GM12878 (cell line): ENCODE measurements at regions not wholly inside any gene's neighbourhood (a gene's known extent, or its start where the extent isn't known, plus 50 kb on each side); places are given as distances from the start of the nearest gene placed in this dataset.

Experiments
- ATAC-seq: fragments of 200-7000 bp; cut with Tn5 transposase; 3 replicates; pipeline ENCODE4 v1.9.1; 2020; ENCODE audit warnings: mild to moderate bottlenecking, moderate library complexity
- BruUV-seq: library from RNA; stranded (reverse); fragments of 400-500 nt; replicated peaks from 2 replicates; lab custom pipeline; 2021; lab: Mats Ljungman, UMichigan
- CTCF ChIA-PET: fragments of 300-600 bp; sonication (Branson Sonifier 250); formaldehyde crosslinking; extraction: SDS; loops from one replicate; lab custom pipeline; 2021; ENCODE audit warnings: inconsistent platforms; lab: Yijun Ruan, JAX
- POLR2A ChIA-PET: fragments of 350-600 bp; formaldehyde crosslinking; extraction: SDS; loops from one replicate; lab custom pipeline; 2021; ENCODE audit warnings: inconsistent platforms; lab: Charles Lee
- RAD21 ChIA-PET: fragments of 300-600 bp; sonication (Branson Sonifier 250); formaldehyde crosslinking; loops from one replicate; lab custom pipeline; 2023; ENCODE audit warnings: antibody characterized with exemption; ENCODE audit not compliant: unreplicated experiment; lab: Charles Lee
- SMC1A ChIA-PET: fragments of 300-600 bp; sonication (Branson Sonifier 250); formaldehyde crosslinking; loops from one replicate; lab custom pipeline; 2023; ENCODE audit not compliant: unreplicated experiment, uncharacterized antibody; lab: Charles Lee
- DNase-seq: peaks from one replicate; pipeline ENCODE4 v3.0.0-alpha.2; 2011; ENCODE audit warnings: low read depth, low spot score
- FAIRE-seq: peaks from 3 replicates; lab custom pipeline; 2011; peaks lifted over from hg19 to GRCh38; lab: Jason Lieb, UNC
- H2AFZ ChIP-seq: 2 replicates; pipeline ENCODE4 v1.6.0; 2011; ENCODE audit warnings: low read depth, low read length, control low read depth; ENCODE audit not compliant: control insufficient read depth
- H3K27ac ChIP-seq: 2 replicates; pipeline ENCODE4 v1.5.1; 2011; ENCODE audit warnings: control low read depth; ENCODE audit not compliant: control insufficient read depth, insufficient read depth
- H3K27me3 ChIP-seq, 2 experiments: replicated peaks in 1 of 2; 2 replicates each; pipeline versions ENCODE4 v1.6.0 to v1.6.1; 2011; ENCODE audit warnings: low read length in 1 of 2; ENCODE audit not compliant: control insufficient read depth in 2 of 2, insufficient read depth in 2 of 2
- H3K36me3 ChIP-seq, 2 experiments: 2 replicates each; pipeline ENCODE4 v1.5.1; 2011; ENCODE audit warnings: low read length in 1 of 2; ENCODE audit not compliant: control insufficient read depth in 2 of 2, insufficient read depth in 2 of 2
- H3K4me1 ChIP-seq: 2 replicates; pipeline ENCODE4 v1.6.1; 2011; ENCODE audit warnings: mild to moderate bottlenecking, low read length, moderate library complexity, mixed read lengths; ENCODE audit not compliant: control insufficient read depth, insufficient read depth
- H3K4me2 ChIP-seq: 2 replicates; pipeline ENCODE4 v1.6.0; 2011; ENCODE audit warnings: control low read depth; ENCODE audit not compliant: control insufficient read depth, insufficient read depth
- H3K4me3 ChIP-seq: fragments of 200-600 bp; sonication (generic); 2 replicates; pipeline ENCODE4 v1.5.1; 2016
- H3K79me2 ChIP-seq: 2 replicates; pipeline ENCODE4 v1.6.0; 2011; ENCODE audit warnings: low read length; ENCODE audit not compliant: control insufficient read depth, insufficient read depth
- H3K9ac ChIP-seq: 2 replicates; pipeline ENCODE4 v1.8.0; 2011; ENCODE audit warnings: low read length, control low read depth, mixed read lengths; ENCODE audit not compliant: control insufficient read depth, insufficient read depth
- H3K9me3 ChIP-seq: replicated peaks from 3 replicates; pipeline ENCODE4 v1.5.1; 2011; ENCODE audit warnings: mild to moderate bottlenecking, low read length; ENCODE audit not compliant: control insufficient read depth, insufficient read depth
- H4K20me1 ChIP-seq: 2 replicates; pipeline ENCODE4 v1.6.0; 2011; ENCODE audit not compliant: control insufficient read depth, insufficient read depth
- ATF3 ChIP-seq: IDR thresholded peaks from 2 replicates; pipeline ENCODE4 v1.6.1; 2011; ENCODE audit warnings: low read depth, mild to moderate bottlenecking, low read length, moderate library complexity, borderline replicate concordance; ENCODE audit errors: extremely low read depth
- ATF7 ChIP-seq: fragments of 450-650 bp; IDR thresholded peaks from 2 replicates; pipeline ENCODE4 v1.6.1; 2016; ENCODE audit warnings: low read depth, mild to moderate bottlenecking
- MLLT1 ChIP-seq: fragments of 450-650 bp; IDR thresholded peaks from 2 replicates; pipeline ENCODE4 v1.6.1; 2016; ENCODE audit warnings: mild to moderate bottlenecking
- PAX5 ChIP-seq: IDR thresholded peaks from 2 replicates; pipeline ENCODE4 v1.6.1; 2011; ENCODE audit warnings: low read depth, low read length, borderline replicate concordance
- POU2F2 ChIP-seq: IDR thresholded peaks from 3 replicates; pipeline ENCODE4 v1.6.1; 2011; ENCODE audit warnings: low read depth, mild to moderate bottlenecking, low read length, borderline replicate concordance
- RAD21 ChIP-seq: IDR thresholded peaks from 2 replicates; pipeline ENCODE4 v1.6.1; 2011; ENCODE audit warnings: mild to moderate bottlenecking, low read depth, low read length, moderate library complexity; ENCODE audit not compliant: insufficient read depth
- ZBTB11 ChIP-seq: fragments of 450-650 bp; formaldehyde crosslinking; IDR thresholded peaks from 2 replicates; pipeline ENCODE4 v1.5.0; 2022; ENCODE audit warnings: mild to moderate bottlenecking, missing genetic modification characterization
- WGBS: methylation state at CpG from one replicate; pipeline ENCODE4 v1.1.6; 2016; ENCODE audit warnings: low lambda C conversion rate; ENCODE audit not compliant: insufficient replicate concordance, insufficient coverage; ENCODE audit errors: missing lambda C conversion rate; 5-methylcytosine and 5-hydroxymethylcytosine counted together
- in situ Hi-C: fragments of 300-500 bp; cut with MboI; formaldehyde crosslinking; loops from 9 replicates; pipeline ENCODE4 v1.14.3; 2018; ENCODE audit warnings: mixed read lengths
- intact Hi-C: fragments of 100-400 bp; cut with micrococcal nuclease; formaldehyde crosslinking; loops from one replicate; pipeline ENCODE4 v1.14.2; 2022; ENCODE audit not compliant: unreplicated experiment
- TF ChIP-seq, protein P1 (sequence below): fragments of 450-650 bp; IDR thresholded peaks from 2 replicates; pipeline ENCODE4 v1.6.1; 2016; ENCODE audit warnings: mild to moderate bottlenecking, moderate library complexity, borderline replicate concordance
- TF ChIP-seq, protein P2 (sequence below), 3 experiments: IDR thresholded peaks in 2 of 3; conservative IDR thresholded peaks in 1 of 3; 2 replicates each; pipeline ENCODE4 v1.5.1; 2011; ENCODE audit warnings: low read depth in 3 of 3, low read length in 3 of 3, mild to moderate bottlenecking in 3 of 3, control low read depth in 2 of 3, moderate library complexity in 2 of 3, inconsistent platforms in 1 of 3, mixed read lengths in 1 of 3; ENCODE audit not compliant: control insufficient read depth in 2 of 3, insufficient read depth in 1 of 3; ENCODE audit errors: extremely low read depth in 1 of 3

- H3K4me3 ChIP-seq: no peak overlapping the region
- no TSS peak for BruUV-seq
- ChIA-PET SMC1A (interaction anchor here (1.2 kb wide), 1 partner anchor 61 kb away, joined by 5 read pairs; no protein-coding TSS in a partner anchor), RAD21 (no interaction called here), POLR2A (no interaction called here), CTCF (no interaction called here)
- H3K79me2 ChIP-seq: no peaks in the 10 kb centered on the region
- in situ Hi-C loops (no loop called here), intact Hi-C loops (no loop called here)
- TF ChIP-seq MLLT1 (no peak), RAD21 (no peak), ATF7 (no peak), POU2F2 (no peak), PAX5 (no peak), ATF3 (no peak), ZBTB11 (CRISPR knock-in tag) (no peak)
- TF ChIP-seq, protein P1, sequence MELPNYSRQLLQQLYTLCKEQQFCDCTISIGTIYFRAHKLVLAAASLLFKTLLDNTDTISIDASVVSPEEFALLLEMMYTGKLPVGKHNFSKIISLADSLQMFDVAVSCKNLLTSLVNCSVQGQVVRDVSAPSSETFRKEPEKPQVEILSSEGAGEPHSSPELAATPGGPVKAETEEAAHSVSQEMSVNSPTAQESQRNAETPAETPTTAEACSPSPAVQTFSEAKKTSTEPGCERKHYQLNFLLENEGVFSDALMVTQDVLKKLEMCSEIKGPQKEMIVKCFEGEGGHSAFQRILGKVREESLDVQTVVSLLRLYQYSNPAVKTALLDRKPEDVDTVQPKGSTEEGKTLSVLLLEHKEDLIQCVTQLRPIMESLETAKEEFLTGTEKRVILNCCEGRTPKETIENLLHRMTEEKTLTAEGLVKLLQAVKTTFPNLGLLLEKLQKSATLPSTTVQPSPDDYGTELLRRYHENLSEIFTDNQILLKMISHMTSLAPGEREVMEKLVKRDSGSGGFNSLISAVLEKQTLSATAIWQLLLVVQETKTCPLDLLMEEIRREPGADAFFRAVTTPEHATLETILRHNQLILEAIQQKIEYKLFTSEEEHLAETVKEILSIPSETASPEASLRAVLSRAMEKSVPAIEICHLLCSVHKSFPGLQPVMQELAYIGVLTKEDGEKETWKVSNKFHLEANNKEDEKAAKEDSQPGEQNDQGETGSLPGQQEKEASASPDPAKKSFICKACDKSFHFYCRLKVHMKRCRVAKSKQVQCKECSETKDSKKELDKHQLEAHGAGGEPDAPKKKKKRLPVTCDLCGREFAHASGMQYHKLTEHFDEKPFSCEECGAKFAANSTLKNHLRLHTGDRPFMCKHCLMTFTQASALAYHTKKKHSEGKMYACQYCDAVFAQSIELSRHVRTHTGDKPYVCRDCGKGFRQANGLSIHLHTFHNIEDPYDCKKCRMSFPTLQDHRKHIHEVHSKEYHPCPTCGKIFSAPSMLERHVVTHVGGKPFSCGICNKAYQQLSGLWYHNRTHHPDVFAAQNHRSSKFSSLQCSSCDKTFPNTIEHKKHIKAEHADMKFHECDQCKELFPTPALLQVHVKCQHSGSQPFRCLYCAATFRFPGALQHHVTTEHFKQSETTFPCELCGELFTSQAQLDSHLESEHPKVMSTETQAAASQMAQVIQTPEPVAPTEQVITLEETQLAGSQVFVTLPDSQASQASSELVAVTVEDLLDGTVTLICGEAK: no peak
- TF ChIP-seq, protein P2, sequence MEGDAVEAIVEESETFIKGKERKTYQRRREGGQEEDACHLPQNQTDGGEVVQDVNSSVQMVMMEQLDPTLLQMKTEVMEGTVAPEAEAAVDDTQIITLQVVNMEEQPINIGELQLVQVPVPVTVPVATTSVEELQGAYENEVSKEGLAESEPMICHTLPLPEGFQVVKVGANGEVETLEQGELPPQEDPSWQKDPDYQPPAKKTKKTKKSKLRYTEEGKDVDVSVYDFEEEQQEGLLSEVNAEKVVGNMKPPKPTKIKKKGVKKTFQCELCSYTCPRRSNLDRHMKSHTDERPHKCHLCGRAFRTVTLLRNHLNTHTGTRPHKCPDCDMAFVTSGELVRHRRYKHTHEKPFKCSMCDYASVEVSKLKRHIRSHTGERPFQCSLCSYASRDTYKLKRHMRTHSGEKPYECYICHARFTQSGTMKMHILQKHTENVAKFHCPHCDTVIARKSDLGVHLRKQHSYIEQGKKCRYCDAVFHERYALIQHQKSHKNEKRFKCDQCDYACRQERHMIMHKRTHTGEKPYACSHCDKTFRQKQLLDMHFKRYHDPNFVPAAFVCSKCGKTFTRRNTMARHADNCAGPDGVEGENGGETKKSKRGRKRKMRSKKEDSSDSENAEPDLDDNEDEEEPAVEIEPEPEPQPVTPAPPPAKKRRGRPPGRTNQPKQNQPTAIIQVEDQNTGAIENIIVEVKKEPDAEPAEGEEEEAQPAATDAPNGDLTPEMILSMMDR (IDR thresholded peaks at IDR 0.05 in 2 of 3, conservative IDR thresholded peaks at IDR 0.05 in 1 of 3; ENCODE audit: control insufficient read depth in 2 of 3, extremely low read depth in 1 of 3, insufficient read depth in 1 of 3, low read depth in 3 of 3, low read length in 3 of 3): no peak
- no peak overlapping the region for H3K9ac ChIP-seq
- no peaks in the 10 kb centered on the region for H3K4me1 ChIP-seq
- H3K4me2 ChIP-seq: no peak overlapping the region
- H3K27me3 ChIP-seq: no peaks in the 10 kb centered on the region
- no peak overlapping the region for H3K27ac ChIP-seq
- H2AFZ ChIP-seq: no peak overlapping the region
- no peaks in the 10 kb centered on the region for H3K36me3 ChIP-seq
- DNase-seq: no peak
- H3K9me3 ChIP-seq: no peaks in the 10 kb centered on the region
- FAIRE-seq: no peak
- H4K20me1 ChIP-seq: no peaks in the 10 kb centered on the region
- 32% methylated on average over 2 of the region's 2 CpGs for WGBS
- ATAC-seq: no peak
These were observed 911.5 kb upstream of the GBE1 start for GRCh38 chr3:82672966-82673365.
